Endodermal cell (in vitro differentiated cells): ENCODE measurements at regions not wholly inside any gene's neighbourhood (a gene's known extent, or its start where the extent isn't known, plus 50 kb on each side); places are given as distances from the start of the nearest gene placed in this dataset.
"Not testable (repeated sequence)": the region's sequence is repeated elsewhere in the genome, so short reads cannot be mapped to it uniquely, and the experiment has no call there.

ENCODE experiments used
- DNase-seq: peaks from one replicate; pipeline ENCODE4 v3.0.0-alpha.2; 2017
- H3K27ac ChIP-seq: 2 replicates; pipeline ENCODE4 v1.5.1; 2013; ENCODE audit warnings: mild to moderate bottlenecking, low read depth, low read length, moderate library complexity
- H3K27me3 ChIP-seq: 2 replicates; pipeline ENCODE4 v1.6.1; 2013; ENCODE audit warnings: mild to moderate bottlenecking, low read length, moderate library complexity; ENCODE audit not compliant: insufficient read depth, control insufficient read depth, poor library complexity, severe bottlenecking
- H3K36me3 ChIP-seq: 2 replicates; pipeline ENCODE4 v1.7.0; 2013; ENCODE audit warnings: mild to moderate bottlenecking, low read length, moderate library complexity; ENCODE audit not compliant: control insufficient read depth, insufficient read depth
- H3K4me1 ChIP-seq: one replicate; pipeline ENCODE4 v1.7.0; 2013; ENCODE audit warnings: low read length; ENCODE audit not compliant: control insufficient read depth, insufficient read depth
- H3K4me3 ChIP-seq: 2 replicates; pipeline ENCODE4 v1.5.1; 2013; ENCODE audit warnings: mild to moderate bottlenecking, low read length, moderate library complexity
- H3K9ac ChIP-seq: 2 replicates; pipeline ENCODE4 v1.6.1; 2013; ENCODE audit warnings: mild to moderate bottlenecking, low read length, moderate library complexity; ENCODE audit not compliant: poor library complexity, severe bottlenecking; ENCODE audit errors: extremely low read depth
- H3K9me3 ChIP-seq: 2 replicates; pipeline ENCODE4 v1.6.1; 2013; ENCODE audit warnings: mild to moderate bottlenecking, low read length, moderate library complexity; ENCODE audit not compliant: control insufficient read depth
- H3K27ac Mint-ChIP-seq: 2 replicates; pipeline ENCODE4 v1.8.0; 2020; ENCODE audit warnings: mixed read lengths
- H3K27me3 Mint-ChIP-seq: 2 replicates; pipeline ENCODE4 v1.8.0; 2021; ENCODE audit warnings: mild to moderate bottlenecking, mixed read lengths; ENCODE audit not compliant: insufficient read depth
- H3K36me3 Mint-ChIP-seq: 2 replicates; pipeline ENCODE4 v1.8.0; 2020; ENCODE audit warnings: low read depth, mixed read lengths
- H3K4me1 Mint-ChIP-seq: 2 replicates; pipeline ENCODE4 v1.8.0; 2020; ENCODE audit warnings: mixed read lengths
- H3K4me3 Mint-ChIP-seq: 2 replicates; pipeline ENCODE4 v1.8.0; 2020; ENCODE audit warnings: mild to moderate bottlenecking, moderate library complexity, mixed read lengths
- H3K9me3 Mint-ChIP-seq: 2 replicates; pipeline ENCODE4 v1.8.0; 2020; ENCODE audit warnings: mild to moderate bottlenecking, mixed read lengths
- WGBS, 2 experiments: methylation state at CpG; one replicate each; pipeline versions ENCODE4 v1.1.5 to v1.1.7; 2013; ENCODE audit warnings: missing lambda C conversion rate in 2 of 2, mixed read lengths in 1 of 2; ENCODE audit not compliant: insufficient coverage in 1 of 2, insufficient read length in 1 of 2; 5-methylcytosine and 5-hydroxymethylcytosine counted together
- TF ChIP-seq, protein P1 (sequence below): fragments of 200-600 bp; sonication (generic); conservative IDR thresholded peaks from 2 replicates; pipeline ENCODE4 v1.5.0; 2021; ENCODE audit warnings: antibody characterized with exemption, mild to moderate bottlenecking

DNA sequence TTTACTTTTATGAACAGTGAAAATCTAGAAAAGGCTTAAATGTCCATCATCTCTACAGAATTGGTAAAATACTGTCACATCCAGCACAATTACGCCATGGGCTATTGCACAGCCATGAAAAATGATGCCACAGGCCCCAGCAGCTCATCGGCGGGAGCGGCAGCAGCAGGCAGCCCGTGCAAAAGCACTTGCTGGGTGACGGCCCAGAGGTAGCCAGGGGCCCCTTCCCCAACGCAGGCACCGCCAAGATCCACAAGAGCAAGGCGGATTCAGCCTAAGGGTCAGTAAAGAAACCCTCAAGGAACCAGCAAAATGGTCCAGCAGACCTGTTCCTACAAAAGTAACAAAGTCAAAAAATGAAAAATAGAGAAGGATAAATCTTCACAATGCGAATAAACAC, 272.7 kb downstream of the AGTPBP1 start:
- H3K27ac Mint-ChIP-seq = no peak overlapping the region
- Histone ChIP-seq H3K4me1 (no peaks in the 10 kb centered on the region), H3K36me3 (no peaks in the 10 kb centered on the region), H3K9ac (no peak overlapping the region), H3K27me3 (no peaks in the 10 kb centered on the region), H3K27ac (no peak overlapping the region), H3K9me3 (no peaks in the 10 kb centered on the region), H3K4me3 (no peak overlapping the region)
- no peak for DNase-seq
- H3K9me3 Mint-ChIP-seq = peaks cover 1% of the 10 kb centered on the region
- TF ChIP-seq, protein P1, sequence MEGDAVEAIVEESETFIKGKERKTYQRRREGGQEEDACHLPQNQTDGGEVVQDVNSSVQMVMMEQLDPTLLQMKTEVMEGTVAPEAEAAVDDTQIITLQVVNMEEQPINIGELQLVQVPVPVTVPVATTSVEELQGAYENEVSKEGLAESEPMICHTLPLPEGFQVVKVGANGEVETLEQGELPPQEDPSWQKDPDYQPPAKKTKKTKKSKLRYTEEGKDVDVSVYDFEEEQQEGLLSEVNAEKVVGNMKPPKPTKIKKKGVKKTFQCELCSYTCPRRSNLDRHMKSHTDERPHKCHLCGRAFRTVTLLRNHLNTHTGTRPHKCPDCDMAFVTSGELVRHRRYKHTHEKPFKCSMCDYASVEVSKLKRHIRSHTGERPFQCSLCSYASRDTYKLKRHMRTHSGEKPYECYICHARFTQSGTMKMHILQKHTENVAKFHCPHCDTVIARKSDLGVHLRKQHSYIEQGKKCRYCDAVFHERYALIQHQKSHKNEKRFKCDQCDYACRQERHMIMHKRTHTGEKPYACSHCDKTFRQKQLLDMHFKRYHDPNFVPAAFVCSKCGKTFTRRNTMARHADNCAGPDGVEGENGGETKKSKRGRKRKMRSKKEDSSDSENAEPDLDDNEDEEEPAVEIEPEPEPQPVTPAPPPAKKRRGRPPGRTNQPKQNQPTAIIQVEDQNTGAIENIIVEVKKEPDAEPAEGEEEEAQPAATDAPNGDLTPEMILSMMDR = no peak
- H3K4me1 Mint-ChIP-seq = peaks cover 20% of the 10 kb centered on the region
- 93 to 97% methylated on average over 8 to 10 of the region's 10 CpGs for WGBS, 2 experiments
- no peaks in the 10 kb centered on the region for H3K27me3 Mint-ChIP-seq
- no peaks in the 10 kb centered on the region for H3K36me3 Mint-ChIP-seq
- no peak overlapping the region for H3K4me3 Mint-ChIP-seq

DNA sequence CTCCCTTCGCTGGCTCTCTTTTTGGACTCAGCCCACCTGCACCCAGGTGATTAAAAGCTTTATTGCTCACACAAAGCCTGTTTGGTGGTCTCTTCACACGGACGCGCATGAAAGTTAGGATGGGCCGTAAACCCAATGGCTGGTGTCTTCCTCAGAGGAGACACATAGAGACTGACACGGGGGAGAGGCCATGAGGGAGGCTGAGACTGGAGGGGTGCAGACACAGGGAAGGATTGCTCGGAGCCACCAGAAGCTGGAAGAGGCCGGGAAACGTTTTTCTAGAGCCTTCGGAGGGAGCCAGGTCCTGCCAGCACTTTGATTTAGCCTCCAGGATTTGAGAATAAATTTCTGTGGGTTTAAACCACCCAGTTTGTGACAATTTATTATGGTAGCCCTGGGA, 274.9 kb downstream of the AGTPBP1 start:
- H3K27me3 Mint-ChIP-seq = no peaks in the 10 kb centered on the region
- H3K36me3 Mint-ChIP-seq = no peaks in the 10 kb centered on the region
- H3K4me3 ChIP-seq = no peak overlapping the region
- no peaks in the 10 kb centered on the region for H3K9me3 Mint-ChIP-seq
- H3K27ac ChIP-seq = no peak overlapping the region
- no peaks in the 10 kb centered on the region for H3K27me3 ChIP-seq
- 76 to 80% methylated on average over 4 to 10 of the region's 10 CpGs for WGBS, 2 experiments
- peaks cover 40% of the 10 kb centered on the region for H3K4me1 Mint-ChIP-seq
- no peak for DNase-seq
- no peak overlapping the region for H3K4me3 Mint-ChIP-seq
- TF ChIP-seq, protein P1 = no peak
- H3K4me1 ChIP-seq = no peaks in the 10 kb centered on the region
- H3K36me3 ChIP-seq = no peaks in the 10 kb centered on the region
- H3K9me3 ChIP-seq = no peaks in the 10 kb centered on the region
- no peak overlapping the region for H3K9ac ChIP-seq
- peak overlapping the region; percentile 40 for H3K27ac Mint-ChIP-seq

DNA sequence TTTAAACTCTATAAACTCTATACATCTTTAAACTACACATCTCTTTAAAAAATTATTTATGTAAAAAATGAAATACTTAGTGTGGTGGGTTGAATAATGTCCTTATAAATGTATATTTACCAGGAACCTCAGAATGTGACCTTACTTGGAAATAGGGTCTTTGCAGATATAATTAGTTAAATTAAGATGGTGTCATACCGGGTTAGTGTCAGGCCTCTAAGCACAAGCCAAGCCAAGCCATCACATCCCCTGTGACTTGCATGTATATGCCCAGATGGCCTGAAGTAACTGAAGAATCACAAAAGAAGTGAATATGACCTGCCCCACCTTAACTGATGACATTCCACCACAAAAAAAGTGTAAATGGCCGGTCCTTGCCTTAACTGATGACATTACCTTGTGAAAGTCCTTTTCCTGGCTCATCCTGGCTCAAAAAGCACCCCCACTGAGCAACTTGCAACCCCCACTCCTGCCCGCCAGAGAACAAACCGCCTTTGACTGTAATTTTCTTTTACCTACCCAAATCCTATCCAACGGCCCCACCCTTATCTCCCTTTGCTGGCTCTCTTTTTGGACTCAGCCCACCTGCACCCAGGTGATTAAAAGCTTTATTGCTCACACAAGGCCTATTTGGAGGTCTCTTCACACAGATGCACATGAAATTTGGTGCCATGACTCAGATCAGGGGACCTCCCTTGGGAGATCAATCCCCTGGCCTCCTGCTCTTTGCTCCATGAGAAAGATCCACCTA, 283.5 kb downstream of the AGTPBP1 start:
- Mint-ChIP-seq H3K4me3 (peak overlapping the region; percentile 26), H3K9me3 (peaks cover 25% of the 10 kb centered on the region), H3K4me1 (peaks cover 22% of the 10 kb centered on the region)
- H3K27me3 ChIP-seq, H3K36me3 Mint-ChIP-seq, H3K27me3 Mint-ChIP-seq, H3K36me3 ChIP-seq, H3K4me3 ChIP-seq, H3K27ac ChIP-seq, H3K4me1 ChIP-seq, H3K27ac Mint-ChIP-seq, H3K9ac ChIP-seq, H3K9me3 ChIP-seq: not testable (repeated sequence)
- peak; percentile 58 for DNase-seq
- 76 to 77% methylated on average over 3 to 5 of the region's 5 CpGs for whole genome bisulfite sequencing, 2 experiments

DNA sequence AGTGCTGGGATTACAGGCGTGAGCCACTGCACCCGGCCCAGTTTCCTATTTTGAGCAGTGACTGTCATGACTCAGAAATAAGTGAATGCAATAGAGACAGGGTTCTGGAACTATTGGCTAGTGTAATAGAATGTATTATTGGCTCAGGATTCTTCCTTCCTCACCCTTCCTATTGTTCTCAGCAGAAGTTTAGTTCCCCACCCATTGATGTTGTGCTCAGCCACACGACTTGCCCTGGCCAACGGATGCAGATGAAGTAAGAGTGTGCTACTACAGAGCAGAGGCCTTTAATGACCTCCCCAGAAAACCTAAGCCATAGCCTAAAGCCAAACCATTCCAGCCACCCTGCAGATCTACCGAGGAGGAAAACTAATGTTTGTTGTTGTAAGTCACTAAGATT, 287.9 kb downstream of the AGTPBP1 start:
- no peaks in the 10 kb centered on the region for H3K27me3 ChIP-seq
- H3K4me3 Mint-ChIP-seq = no peak overlapping the region
- TF ChIP-seq, protein P1 = no peak
- H3K27ac Mint-ChIP-seq = no peak overlapping the region
- no peaks in the 10 kb centered on the region for H3K36me3 ChIP-seq
- no peak overlapping the region for H3K27ac ChIP-seq
- H3K9me3 ChIP-seq = peaks cover 7% of the 10 kb centered on the region
- no peak overlapping the region for H3K9ac ChIP-seq
- H3K27me3 Mint-ChIP-seq = peaks cover 1% of the 10 kb centered on the region
- 80 to 95% methylated on average over 2 to 5 of the region's 5 CpGs for WGBS, 2 experiments
- peaks cover 5% of the 10 kb centered on the region for H3K36me3 Mint-ChIP-seq
- no peaks in the 10 kb centered on the region for H3K4me1 Mint-ChIP-seq
- H3K4me1 ChIP-seq = no peaks in the 10 kb centered on the region
- peaks cover 50% of the 10 kb centered on the region for H3K9me3 Mint-ChIP-seq
- H3K4me3 ChIP-seq = no peak overlapping the region
- DNase-seq = no peak
